ENCODE measurements at regions not wholly inside any gene's neighbourhood (a gene's known extent, or its start where the extent isn't known, plus 50 kb on each side); places are given as distances from the start of the nearest gene placed in this dataset.
"Not testable (repeated sequence)": the region's sequence is repeated elsewhere in the genome, so short reads cannot be mapped to it uniquely, and the experiment has no call there.

GRCh38 chr14:106026026-106026425, 499.6 kb downstream of the TMEM121 start:
- DNase-seq = no peak

- not testable (repeated sequence) for DNase-seq
These were observed 501.4 kb downstream of the TMEM121 start for GRCh38 chr14:106027759-106028158.

- no peak for DNase-seq
These were observed 503.6 kb downstream of the TMEM121 start for GRCh38 chr14:106029959-106030358.

GRCh38 chr14:106037380-106037779, 511.0 kb downstream of the TMEM121 start:
- no peak for DNase-seq

- no peak for DNase-seq
These were observed 511.9 kb downstream of the TMEM121 start for GRCh38 chr14:106038263-106038662.

GRCh38 chr14:106039400-106039799, 513.0 kb downstream of the TMEM121 start:
- peak in 1 of 2 donors; percentile 48 for DNase-seq

GRCh38 chr14:106044515-106044914, 518.1 kb downstream of the TMEM121 start:
- DNase-seq = no peak

- DNase-seq = peak; percentile 78 to 81
These were observed 518.7 kb downstream of the TMEM121 start for GRCh38 chr14:106044949-106045596.

- no peak for DNase-seq
These were observed 525.4 kb downstream of the TMEM121 start for GRCh38 chr14:106051796-106052195.

GRCh38 chr14:106055289-106055688, 528.9 kb downstream of the TMEM121 start:
- no peak for DNase-seq

- DNase-seq = no peak
These were observed 532.0 kb downstream of the TMEM121 start for GRCh38 chr14:106058342-106058741.

GRCh38 chr14:106060276-106060975, 534.0 kb downstream of the TMEM121 start:
- no peak for DNase-seq

GRCh38 chr14:106061877-106062500, 535.6 kb downstream of the TMEM121 start:
- DNase-seq = peak; percentile 82 to 85

- no peak for DNase-seq
These were observed 536.3 kb downstream of the TMEM121 start for GRCh38 chr14:106062502-106063272.

- no peak for DNase-seq
These were observed 541.6 kb downstream of the TMEM121 start for GRCh38 chr14:106067935-106068334.

- DNase-seq = no peak
These were observed 543.6 kb downstream of the TMEM121 start for GRCh38 chr14:106069804-106070625.

- DNase-seq = no peak
These were observed 554.5 kb downstream of the TMEM121 start for GRCh38 chr14:106080922-106081321.

- not testable (repeated sequence) for DNase-seq
These were observed 555.3 kb downstream of the TMEM121 start for GRCh38 chr14:106081721-106082120.

GRCh38 chr14:106083082-106083481, 556.7 kb downstream of the TMEM121 start:
- no peak for DNase-seq

GRCh38 chr14:106087837-106088236, 561.5 kb downstream of the TMEM121 start:
- DNase-seq = no peak

GRCh38 chr14:106088860-106089259, 562.5 kb downstream of the TMEM121 start:
- not testable (repeated sequence) for DNase-seq

GRCh38 chr14:106094654-106095189, 568.3 kb downstream of the TMEM121 start:
- peak; percentile 39 to 72 for DNase-seq

Measured in CD4-positive, alpha-beta T cell treated with Interleukin-1 beta for 1 hour (primary cell).